AG08396 (cell line): ENCODE measurements at regions not wholly inside any gene's neighbourhood (a gene's known extent, or its start where the extent isn't known, plus 50 kb on each side); places are given as distances from the start of the nearest gene placed in this dataset.
"Not testable (repeated sequence)": the region's sequence is repeated elsewhere in the genome, so short reads cannot be mapped to it uniquely, and the experiment has no call there.

Source experiments
- DNase-seq: peaks from one replicate; pipeline ENCODE4 v3.0.0; 2012; ENCODE audit warnings: low spot score, mixed read lengths

DNA sequence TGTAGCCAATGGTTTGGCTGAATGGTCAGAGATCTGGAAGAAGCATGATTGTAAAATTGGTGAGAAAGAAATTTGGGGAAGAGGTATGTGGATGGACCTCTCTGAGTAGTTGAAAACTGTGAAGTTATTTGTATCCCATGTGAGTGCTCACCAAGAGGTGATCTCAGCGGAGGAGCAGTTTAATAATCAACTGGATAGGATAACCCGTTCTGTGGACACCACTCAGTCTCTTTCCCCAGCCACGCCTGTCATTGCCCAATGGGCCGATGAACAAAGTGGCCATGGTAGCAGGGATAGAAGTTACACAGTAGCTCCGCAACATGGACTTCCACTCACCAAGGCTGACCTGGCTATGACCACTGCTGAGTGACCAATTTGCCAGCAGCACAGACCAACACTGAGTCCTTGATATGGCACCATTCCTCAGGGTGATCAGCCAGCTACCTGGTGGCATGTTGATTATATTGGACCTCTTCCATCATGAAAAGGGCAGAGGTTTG, 257.4 kb upstream of the ATXN7L3B start:
- DNase-seq = no peak

DNA sequence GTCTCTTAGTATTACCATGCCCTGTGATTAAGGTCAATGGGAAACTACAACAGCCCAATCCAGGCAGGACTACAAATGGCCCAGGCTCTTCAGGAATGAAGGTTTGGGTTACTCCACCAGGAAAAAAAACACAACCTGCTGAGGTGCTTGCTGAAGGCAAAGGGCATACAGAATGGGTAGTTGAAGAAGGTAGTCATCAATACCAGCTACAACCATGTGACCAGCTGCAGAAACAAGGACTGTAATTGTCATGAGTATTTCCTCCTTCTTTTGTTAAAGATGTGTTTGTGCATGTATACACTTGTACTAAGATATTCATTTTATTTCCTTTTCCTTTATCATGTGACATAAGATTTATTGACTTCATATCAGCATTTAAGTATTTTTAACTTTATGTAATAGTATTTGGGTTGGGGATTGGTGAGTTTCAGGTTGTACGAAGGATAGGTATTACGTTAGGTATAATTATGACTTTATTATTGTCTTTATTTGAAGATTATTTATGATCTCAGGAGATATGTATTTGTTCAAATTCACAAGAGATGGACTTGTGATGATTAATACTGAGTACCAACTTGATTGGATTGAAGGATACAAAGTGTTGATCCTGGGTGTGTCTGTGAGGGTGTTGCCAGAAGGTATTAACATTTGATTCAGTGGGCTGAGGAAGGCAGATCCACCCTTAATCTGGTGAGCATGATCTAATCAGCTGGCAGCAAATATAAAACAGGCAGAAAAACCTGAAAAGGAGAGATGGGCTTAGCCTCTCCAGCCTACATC, 256.0 kb upstream of the ATXN7L3B start:
- DNase-seq = not testable (repeated sequence)

GRCh38 chr12:74283646-74284045, 254.0 kb upstream of the ATXN7L3B start:
- no peak for DNase-seq

GRCh38 chr12:74285773-74286172, 251.9 kb upstream of the ATXN7L3B start:
- DNase-seq = no peak

DNA sequence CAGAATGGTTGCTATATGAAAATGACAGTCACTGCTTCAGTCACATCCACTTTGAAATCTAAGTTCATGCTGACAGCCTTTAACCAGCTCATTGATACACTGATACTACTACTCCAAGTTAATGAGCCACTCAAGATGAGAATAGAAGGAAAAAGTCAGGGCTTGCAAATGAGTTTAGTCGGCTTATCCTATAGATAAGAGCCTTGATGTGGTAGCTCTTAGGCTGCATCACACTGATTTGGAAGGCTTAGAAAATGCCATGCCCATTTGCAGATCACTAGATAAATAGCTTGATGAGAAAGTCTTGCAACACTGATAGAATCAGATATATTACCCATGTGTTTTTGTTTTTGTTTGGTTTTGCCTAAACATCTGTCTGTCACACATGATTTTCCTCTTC, 251.4 kb upstream of the ATXN7L3B start:
- no peak for DNase-seq

- no peak for DNase-seq
Observed at GRCh38 chr12:74292351-74293194, 245.1 kb upstream of the ATXN7L3B start.

DNA sequence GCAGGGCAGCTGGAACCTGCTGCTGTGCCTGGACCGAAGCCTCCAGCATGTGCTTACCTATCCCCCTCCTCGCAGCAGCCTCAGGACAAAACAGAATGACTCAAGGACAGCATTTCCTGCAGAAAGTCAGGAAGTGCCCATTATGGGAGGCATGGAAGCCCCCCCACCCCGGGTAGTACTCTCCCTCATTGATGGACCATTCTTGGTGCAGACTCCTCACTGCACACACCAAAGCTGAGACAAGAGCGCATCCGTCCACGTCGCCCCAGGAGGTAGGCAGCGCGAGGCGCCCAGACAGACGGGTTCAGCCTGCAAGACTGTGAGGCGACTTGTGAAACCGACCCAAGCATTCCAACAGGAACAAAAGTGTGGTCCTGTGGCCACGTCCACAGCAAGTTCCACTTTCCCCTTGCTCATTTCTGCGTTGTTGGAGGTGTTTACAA, 243.9 kb upstream of the ATXN7L3B start:
- no peak for DNase-seq

DNA sequence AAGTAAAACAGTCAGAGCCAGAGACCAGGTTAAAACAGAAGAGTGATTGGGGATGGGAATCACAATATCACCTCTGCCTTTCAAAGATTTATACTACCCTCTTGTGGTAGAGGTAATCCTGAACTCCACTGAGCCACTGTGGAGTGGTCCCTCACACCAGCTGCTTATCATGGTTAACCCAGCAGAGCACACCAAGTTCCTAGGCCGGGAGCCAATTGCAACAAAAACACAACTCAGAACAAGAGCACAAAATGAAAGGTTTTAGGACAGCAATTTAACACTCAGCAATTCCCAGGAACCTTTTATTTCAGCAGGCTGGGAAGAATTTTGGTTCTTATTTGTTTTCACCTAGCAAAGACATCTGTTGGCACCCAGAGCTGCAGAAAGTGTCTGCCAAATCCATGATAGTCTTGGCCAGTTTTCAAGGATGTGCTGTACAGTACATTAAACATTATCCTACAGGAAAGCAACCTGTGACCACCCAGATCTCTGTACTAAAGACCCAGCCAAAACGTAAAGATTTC, 220.5 kb upstream of the ATXN7L3B start:
- DNase-seq = no peak

- DNase-seq = no peak
Observed at GRCh38 chr12:74317741-74318140, 219.9 kb upstream of the ATXN7L3B start.

GRCh38 chr12:74319886-74320285, 217.7 kb upstream of the ATXN7L3B start:
- DNase-seq = no peak

DNA sequence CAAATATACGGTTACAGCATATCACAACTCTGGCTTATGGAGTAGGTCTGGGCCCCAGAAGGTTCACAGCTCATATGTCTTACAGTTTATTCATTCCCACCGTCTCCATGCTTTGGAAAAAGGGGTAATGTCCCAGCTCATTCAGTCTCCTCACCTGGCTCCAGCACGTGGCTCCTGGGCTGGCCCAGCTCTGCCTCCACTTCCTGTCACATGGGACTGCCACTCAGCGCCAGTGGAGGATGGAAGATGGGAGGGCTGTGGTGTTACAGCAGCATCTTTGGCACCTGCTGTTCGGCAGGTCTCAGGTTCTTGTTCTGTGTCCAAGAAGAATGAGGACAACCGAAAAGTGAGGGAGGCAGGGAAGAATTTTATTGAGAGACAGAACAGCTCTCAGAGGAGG, 216.3 kb upstream of the ATXN7L3B start:
- DNase-seq = no peak

DNA sequence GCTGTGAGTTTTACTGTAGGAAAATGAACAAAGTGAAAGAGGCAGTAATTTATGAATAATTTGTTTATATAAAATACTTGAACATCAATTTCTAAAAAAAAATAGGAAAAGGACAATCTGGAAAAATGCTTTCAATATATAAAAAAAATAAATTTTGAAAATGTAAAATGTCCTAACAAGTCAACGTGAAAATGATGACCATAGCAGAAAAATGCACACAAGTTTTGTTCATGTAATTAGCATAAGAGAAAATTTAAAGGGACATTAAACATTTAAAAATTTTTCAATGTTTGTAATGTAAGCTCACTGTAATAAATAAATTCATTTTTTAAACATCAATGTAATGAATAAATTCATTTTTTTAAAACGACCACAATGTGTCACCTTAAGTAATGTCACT, 214.8 kb upstream of the ATXN7L3B start:
- no peak for DNase-seq

DNA sequence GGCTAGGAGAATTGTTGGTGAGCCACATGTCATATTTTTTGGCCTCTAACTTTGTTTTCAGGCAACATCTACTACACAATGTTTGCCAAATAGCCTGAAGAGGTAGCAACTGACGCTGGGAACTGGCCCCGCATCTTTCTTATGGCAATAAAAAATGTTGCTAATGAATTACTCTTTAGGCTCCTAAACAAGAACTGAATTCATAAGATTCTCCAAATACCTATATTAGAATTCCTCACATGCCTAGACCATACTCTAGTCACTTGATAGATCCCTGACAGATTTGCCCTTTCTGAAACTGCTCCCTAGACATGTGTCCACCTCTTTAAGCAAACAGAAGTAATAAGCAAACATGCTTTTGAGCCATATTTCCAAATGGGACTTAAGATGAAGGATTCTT, 209.0 kb upstream of the ATXN7L3B start:
- no peak for DNase-seq

GRCh38 chr12:74334780-74335179, 202.9 kb upstream of the ATXN7L3B start:
- DNase-seq = no peak

- DNase-seq = peak; percentile 7
Observed at GRCh38 chr12:74337951-74338350, 199.7 kb upstream of the ATXN7L3B start.

DNA sequence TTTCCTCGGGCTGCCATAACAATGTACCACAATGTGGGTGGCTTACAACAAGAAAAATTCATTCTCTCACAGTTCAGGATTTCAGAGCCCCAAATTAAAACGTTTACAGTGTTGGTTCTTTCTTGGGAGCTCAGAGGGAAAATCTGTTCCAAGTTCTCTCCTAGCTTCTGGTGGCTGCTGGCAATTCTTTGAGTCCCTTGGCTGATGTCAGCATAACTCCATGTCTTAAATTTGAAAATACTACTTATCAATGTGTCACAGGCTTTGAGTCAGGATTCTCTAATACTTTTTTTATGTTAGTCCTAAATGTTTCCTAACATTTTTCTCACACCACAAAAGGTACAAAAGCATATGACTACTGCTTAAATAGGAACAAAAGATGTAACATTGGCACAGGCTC, 198.4 kb upstream of the ATXN7L3B start:
- no peak for DNase-seq

GRCh38 chr12:74349925-74350324, 187.7 kb upstream of the ATXN7L3B start:
- DNase-seq = no peak

DNA sequence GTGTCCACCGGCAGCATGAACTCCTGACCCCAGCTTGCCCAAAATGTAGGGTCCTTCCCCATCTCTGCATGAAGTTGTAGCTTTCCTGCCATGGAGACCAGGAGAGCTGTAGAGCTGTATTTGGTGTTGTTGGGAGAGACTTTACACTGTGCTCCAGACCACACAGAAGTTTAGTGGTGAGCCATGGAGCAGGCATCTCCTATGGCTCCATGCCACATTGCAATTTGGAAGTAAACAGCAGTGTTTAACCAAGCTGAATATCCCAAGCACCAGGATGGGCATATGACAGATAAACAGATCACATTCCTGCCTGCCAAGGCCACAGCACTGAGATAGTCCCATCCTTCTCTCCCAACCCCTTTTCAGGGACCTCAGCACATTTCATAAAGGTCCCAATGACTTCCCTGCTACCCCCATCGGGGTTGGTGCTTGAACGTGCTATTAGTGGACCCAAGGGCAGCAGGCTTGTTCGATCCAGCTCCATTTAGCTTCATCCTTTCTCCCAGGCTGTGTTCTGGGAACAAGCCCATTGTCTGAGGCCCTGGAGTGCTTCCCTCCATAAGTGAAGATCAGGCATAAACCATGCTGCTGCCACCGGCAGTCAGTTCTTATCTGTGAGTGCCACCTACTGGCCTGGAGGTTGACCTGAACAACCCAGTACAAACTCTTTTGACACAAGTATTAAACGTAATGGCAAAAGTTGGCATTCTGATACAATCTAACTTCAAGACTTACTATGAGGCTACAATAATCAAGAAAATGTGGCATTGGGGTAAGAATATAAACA, 172.3 kb upstream of the ATXN7L3B start:
- peak; percentile 60 for DNase-seq

GRCh38 chr12:74370608-74371216, 166.9 kb upstream of the ATXN7L3B start:
- DNase-seq = no peak

- DNase-seq = no peak
Observed at GRCh38 chr12:74379114-74379513, 158.5 kb upstream of the ATXN7L3B start.

DNA sequence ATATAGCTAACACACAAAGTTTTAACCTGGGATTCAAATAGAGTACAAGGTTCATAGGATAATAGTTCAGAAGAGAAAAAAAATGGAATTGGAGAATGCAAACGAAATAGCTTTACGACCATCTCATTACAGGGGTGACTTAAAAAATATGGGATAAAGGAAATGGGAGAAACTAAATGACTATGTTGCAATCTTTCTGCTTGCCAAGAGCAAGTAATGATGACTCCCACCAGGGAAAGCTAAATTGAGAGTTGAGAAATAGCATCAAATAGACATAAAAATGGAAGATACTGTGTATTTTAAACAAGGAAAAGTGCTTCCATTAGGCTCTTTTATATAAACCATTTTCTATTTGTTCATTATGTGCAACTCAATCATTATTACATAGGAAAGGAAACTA, 155.7 kb upstream of the ATXN7L3B start:
- DNase-seq = no peak

GRCh38 chr12:74382983-74383382, 154.7 kb upstream of the ATXN7L3B start:
- no peak for DNase-seq
